Osteoblast (primary cell): ENCODE measurements at regions not wholly inside any gene's neighbourhood (a gene's known extent, or its start where the extent isn't known, plus 50 kb on each side); places are given as distances from the start of the nearest gene placed in this dataset.

ENCODE experiments used
- DNase-seq: peaks from one replicate; pipeline ENCODE4 v3.0.0; 2011; ENCODE audit warnings: low spot score, mixed read lengths; ENCODE audit not compliant: insufficient read length; ENCODE audit errors: missing footprints
- H2AFZ ChIP-seq: 2 replicates; pipeline ENCODE4 v1.6.0; 2011; ENCODE audit warnings: mild to moderate bottlenecking, low read length
- H3K27ac ChIP-seq: 2 replicates; pipeline ENCODE4 v1.5.1; 2011; ENCODE audit warnings: mild to moderate bottlenecking, low read depth, low read length, moderate library complexity
- H3K27me3 ChIP-seq: 2 replicates; pipeline ENCODE4 v1.6.0; 2012; ENCODE audit warnings: mild to moderate bottlenecking, control low read depth, inconsistent platforms, low read length, moderate library complexity; ENCODE audit not compliant: insufficient read depth
- H3K36me3 ChIP-seq: 2 replicates; pipeline ENCODE4 v1.5.1; 2011; ENCODE audit warnings: mild to moderate bottlenecking, low read length, control low read depth, moderate library complexity; ENCODE audit not compliant: insufficient read depth
- H3K4me1 ChIP-seq: 2 replicates; pipeline ENCODE4 v1.5.1; 2011; ENCODE audit warnings: mild to moderate bottlenecking, low read length, control low read depth, moderate library complexity; ENCODE audit not compliant: insufficient read depth
- H3K4me2 ChIP-seq: 2 replicates; pipeline ENCODE4 v1.6.0; 2011; ENCODE audit warnings: mild to moderate bottlenecking, low read length; ENCODE audit not compliant: insufficient read depth
- H3K4me3 ChIP-seq: fragments of 200-600 bp; sonication (generic); 3 replicates; pipeline ENCODE4 v1.5.1; 2012; ENCODE audit warnings: mild to moderate bottlenecking, low read length, inconsistent platforms; ENCODE audit not compliant: insufficient read depth
- H3K79me2 ChIP-seq: 2 replicates; pipeline ENCODE4 v1.6.0; 2012; ENCODE audit warnings: mild to moderate bottlenecking, low read length, control low read depth, inconsistent platforms; ENCODE audit not compliant: insufficient read depth
- H3K9me3 ChIP-seq: 2 replicates; pipeline ENCODE4 v1.5.1; 2011; ENCODE audit warnings: low read depth, low read length, control low read depth
- H4K20me1 ChIP-seq: 2 replicates; pipeline ENCODE4 v1.6.0; 2012; ENCODE audit warnings: mild to moderate bottlenecking, low read length, control low read depth; ENCODE audit not compliant: insufficient read depth
- TF ChIP-seq, protein P1 (sequence below): IDR thresholded peaks from 2 replicates; pipeline ENCODE4 v1.5.1; 2011; ENCODE audit warnings: mild to moderate bottlenecking, low read depth, low read length, moderate library complexity; ENCODE audit errors: extremely low read depth

DNA sequence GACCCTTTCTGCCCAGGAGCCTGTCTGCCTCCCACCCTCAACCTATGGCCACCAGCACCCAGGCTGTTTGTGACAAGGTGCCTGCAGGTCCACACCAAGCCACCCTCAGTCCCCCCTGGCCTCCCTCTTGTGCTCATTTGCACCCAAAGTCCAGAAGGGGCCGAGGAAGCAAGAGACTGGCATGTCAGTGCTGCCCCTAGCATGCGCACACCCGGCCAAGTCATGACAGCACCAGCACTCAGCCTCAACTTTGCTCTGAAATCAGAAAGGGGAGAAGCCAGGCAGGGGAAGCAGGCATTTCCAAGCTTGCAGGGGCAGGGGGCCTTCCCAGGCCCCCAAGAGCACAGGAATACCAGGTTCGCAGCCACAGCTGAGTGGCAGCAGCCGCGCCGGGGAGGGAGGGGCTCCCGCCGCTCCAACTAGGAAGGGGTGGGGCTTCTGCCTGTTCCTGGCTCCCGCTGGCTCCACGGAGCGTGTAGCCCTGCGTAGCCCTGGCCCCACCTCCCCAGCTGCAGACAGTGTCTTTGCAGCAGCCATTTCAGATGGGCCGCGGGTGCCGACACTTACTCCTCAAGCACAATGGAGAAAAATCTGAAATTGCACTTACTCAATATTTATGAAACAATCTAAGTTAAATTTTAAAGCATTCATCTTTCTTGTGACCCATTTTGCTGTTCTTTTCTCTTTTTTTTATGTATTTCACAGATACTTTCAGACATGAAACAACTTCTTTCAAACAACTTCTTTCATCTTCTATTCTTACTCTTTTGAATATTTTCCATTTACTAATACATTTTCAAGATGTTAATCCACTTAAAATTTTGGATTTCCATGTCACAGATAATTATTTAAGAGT, 54.9 kb upstream of the ABCB5 start:
- H3K4me2 ChIP-seq, result no peak overlapping the region
- H3K9me3 ChIP-seq, result no peaks in the 10 kb centered on the region
- TF ChIP-seq, protein P1, sequence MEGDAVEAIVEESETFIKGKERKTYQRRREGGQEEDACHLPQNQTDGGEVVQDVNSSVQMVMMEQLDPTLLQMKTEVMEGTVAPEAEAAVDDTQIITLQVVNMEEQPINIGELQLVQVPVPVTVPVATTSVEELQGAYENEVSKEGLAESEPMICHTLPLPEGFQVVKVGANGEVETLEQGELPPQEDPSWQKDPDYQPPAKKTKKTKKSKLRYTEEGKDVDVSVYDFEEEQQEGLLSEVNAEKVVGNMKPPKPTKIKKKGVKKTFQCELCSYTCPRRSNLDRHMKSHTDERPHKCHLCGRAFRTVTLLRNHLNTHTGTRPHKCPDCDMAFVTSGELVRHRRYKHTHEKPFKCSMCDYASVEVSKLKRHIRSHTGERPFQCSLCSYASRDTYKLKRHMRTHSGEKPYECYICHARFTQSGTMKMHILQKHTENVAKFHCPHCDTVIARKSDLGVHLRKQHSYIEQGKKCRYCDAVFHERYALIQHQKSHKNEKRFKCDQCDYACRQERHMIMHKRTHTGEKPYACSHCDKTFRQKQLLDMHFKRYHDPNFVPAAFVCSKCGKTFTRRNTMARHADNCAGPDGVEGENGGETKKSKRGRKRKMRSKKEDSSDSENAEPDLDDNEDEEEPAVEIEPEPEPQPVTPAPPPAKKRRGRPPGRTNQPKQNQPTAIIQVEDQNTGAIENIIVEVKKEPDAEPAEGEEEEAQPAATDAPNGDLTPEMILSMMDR, result no peak
- H2AFZ ChIP-seq, result no peak overlapping the region
- H3K4me1 ChIP-seq, result no peaks in the 10 kb centered on the region
- no peak overlapping the region for H3K4me3 ChIP-seq
- H3K27me3 ChIP-seq, result no peaks in the 10 kb centered on the region
- H3K36me3 ChIP-seq, result no peaks in the 10 kb centered on the region
- H3K79me2 ChIP-seq, result no peaks in the 10 kb centered on the region
- H3K27ac ChIP-seq, result no peak overlapping the region
- peak; percentile 15 for DNase-seq
- no peaks in the 10 kb centered on the region for H4K20me1 ChIP-seq

DNA sequence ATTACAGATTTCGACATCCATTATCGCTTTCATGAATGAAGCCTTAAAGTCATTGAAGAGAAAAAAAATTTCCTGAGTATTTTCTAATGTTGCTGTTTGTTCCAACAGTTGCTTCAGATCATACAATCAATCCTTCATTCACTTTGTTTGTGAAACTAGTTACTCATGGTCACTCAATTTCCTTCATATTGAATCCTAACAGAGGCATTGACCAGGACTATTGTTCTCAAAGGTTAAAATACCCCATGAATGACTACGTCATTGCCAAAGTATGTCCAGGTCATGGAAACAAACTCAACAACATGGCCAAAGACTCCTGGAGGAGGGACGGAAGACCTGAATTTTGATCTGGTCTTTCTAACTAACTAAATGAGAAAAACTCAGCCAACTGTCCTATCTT, 54.0 kb upstream of the ABCB5 start:
- no peak overlapping the region for H2AFZ ChIP-seq
- DNase-seq, result no peak

DNA sequence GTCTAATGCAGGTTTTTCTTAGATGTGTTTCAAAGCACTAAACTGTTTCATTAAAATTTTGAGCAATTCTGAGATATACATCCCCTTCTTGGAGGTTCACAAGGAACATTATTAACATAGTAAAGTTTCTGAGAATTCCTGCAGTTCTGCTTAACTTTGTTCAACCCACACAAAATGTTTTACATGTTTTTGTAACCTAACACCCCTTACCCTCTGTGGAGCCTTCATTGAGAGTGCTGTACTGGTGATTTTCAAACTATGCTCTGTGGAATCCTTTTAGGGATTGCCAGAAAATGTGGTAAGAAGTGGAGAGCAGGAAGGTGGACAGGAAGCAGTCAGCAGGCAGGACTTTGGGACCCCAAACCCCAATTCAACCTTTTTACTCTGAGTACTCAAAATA, 53.6 kb upstream of the ABCB5 start:
- no peak overlapping the region for H3K4me2 ChIP-seq
- H3K27me3 ChIP-seq, result no peaks in the 10 kb centered on the region
- H3K79me2 ChIP-seq, result no peaks in the 10 kb centered on the region
- no peak overlapping the region for H2AFZ ChIP-seq
- no peaks in the 10 kb centered on the region for H3K36me3 ChIP-seq
- TF ChIP-seq, protein P1, result no peak
- H3K27ac ChIP-seq, result no peak overlapping the region
- no peak overlapping the region for H3K4me3 ChIP-seq
- peak; percentile 3 for DNase-seq
- H3K9me3 ChIP-seq, result no peaks in the 10 kb centered on the region
- H3K4me1 ChIP-seq, result no peaks in the 10 kb centered on the region
- no peaks in the 10 kb centered on the region for H4K20me1 ChIP-seq

More for the DNA sequence above, 54.0 kb upstream of the ABCB5 start:
- Histone ChIP-seq H3K27ac (no peak overlapping the region), H3K36me3 (no peaks in the 10 kb centered on the region), H3K4me3 (no peak overlapping the region), H3K4me1 (no peaks in the 10 kb centered on the region), H3K9me3 (no peaks in the 10 kb centered on the region), H3K79me2 (no peaks in the 10 kb centered on the region), H3K27me3 (no peaks in the 10 kb centered on the region), H3K4me2 (no peak overlapping the region), H4K20me1 (no peaks in the 10 kb centered on the region)
- TF ChIP-seq, protein P1, result no peak

DNA sequence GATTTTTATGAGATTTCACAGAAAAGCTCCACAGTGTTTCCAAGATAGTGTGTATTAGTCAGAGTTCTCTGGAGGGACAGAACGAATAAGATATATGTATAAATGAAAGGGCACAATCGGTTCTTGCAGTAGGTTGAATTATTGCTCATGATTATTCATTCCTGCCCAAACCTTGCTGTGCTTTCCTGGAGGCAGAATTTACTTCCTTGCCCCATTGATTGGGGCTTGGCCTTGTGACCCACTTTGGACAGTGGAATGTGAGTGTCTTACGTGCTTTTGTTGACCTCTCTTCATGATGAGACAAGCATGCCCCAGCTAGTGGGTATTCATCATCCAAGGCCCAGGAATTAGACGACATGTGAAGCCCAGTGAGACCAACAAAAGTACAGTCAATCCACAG, 53.0 kb upstream of the ABCB5 start:
- no peaks in the 10 kb centered on the region for H3K79me2 ChIP-seq
- TF ChIP-seq, protein P1, result no peak
- H3K27me3 ChIP-seq, result no peaks in the 10 kb centered on the region
- no peaks in the 10 kb centered on the region for H3K36me3 ChIP-seq
- no peak overlapping the region for H3K27ac ChIP-seq
- H3K4me2 ChIP-seq, result no peak overlapping the region
- no peak overlapping the region for H3K4me3 ChIP-seq
- H3K9me3 ChIP-seq, result no peaks in the 10 kb centered on the region
- H2AFZ ChIP-seq, result no peak overlapping the region
- no peak for DNase-seq
- H4K20me1 ChIP-seq, result no peaks in the 10 kb centered on the region
- no peaks in the 10 kb centered on the region for H3K4me1 ChIP-seq
